HepG2 (cell line): ENCODE measurements at regions not wholly inside any gene's neighbourhood (a gene's known extent, or its start where the extent isn't known, plus 50 kb on each side); places are given as distances from the start of the nearest gene placed in this dataset.

Experiments
- ATF1 ChIP-seq: IDR thresholded peaks from 2 replicates; pipeline ENCODE4 v1.6.1; 2016; ENCODE audit warnings: mild to moderate bottlenecking, control low read depth
- CHD2 ChIP-seq: IDR thresholded peaks from 2 replicates; pipeline ENCODE4 v1.6.1; 2011; ENCODE audit warnings: low read depth, low read length, improper control_type of control experiment
- EZH2 ChIP-seq: conservative IDR thresholded peaks from 2 replicates; pipeline ENCODE4 v1.6.1; 2012; ENCODE audit warnings: mild to moderate bottlenecking, low read depth, low read length, moderate library complexity
- HDAC2 ChIP-seq: sonication (generic); formaldehyde crosslinking; IDR thresholded peaks from 2 replicates; pipeline ENCODE4 v1.4.0; 2020; ENCODE audit warnings: missing genetic modification reagents
- MTA1 ChIP-seq: sonication (generic); formaldehyde crosslinking; IDR thresholded peaks from 2 replicates; pipeline ENCODE4 v1.4.0; 2020; ENCODE audit warnings: missing genetic modification reagents, mild to moderate bottlenecking, borderline replicate concordance
- NCOA5 ChIP-seq: sonication (generic); formaldehyde crosslinking; IDR thresholded peaks from 2 replicates; pipeline ENCODE4 v1.4.0; 2020; ENCODE audit warnings: missing genetic modification reagents
- POLR2A ChIP-seq, 2 experiments: IDR thresholded peaks; 2 replicates each; pipeline ENCODE4 v1.6.1; 2011; ENCODE audit warnings: low read depth in 2 of 2, low read length in 2 of 2, mild to moderate bottlenecking in 1 of 2, moderate library complexity in 1 of 2; ENCODE audit not compliant: insufficient read depth in 1 of 2
- SIN3A ChIP-seq: IDR thresholded peaks from 2 replicates; pipeline ENCODE4 v1.6.1; 2011; ENCODE audit warnings: low read depth, mild to moderate bottlenecking, control low read depth, low read length, borderline replicate concordance
- TCF7 ChIP-seq: sonication (generic); IDR thresholded peaks from 2 replicates; pipeline ENCODE4 v1.6.1; 2016; ENCODE audit warnings: antibody characterized with exemption, low read depth
- TRIM24 ChIP-seq: sonication (generic); formaldehyde crosslinking; IDR thresholded peaks from 2 replicates; pipeline ENCODE4 v1.8.0; 2022; ENCODE audit warnings: mild to moderate bottlenecking, missing genetic modification reagents
- ZBTB7A ChIP-seq: sonication (generic); formaldehyde crosslinking; IDR thresholded peaks from 2 replicates; pipeline ENCODE4 v1.8.0; 2022; ENCODE audit warnings: mild to moderate bottlenecking, missing genetic modification reagents
- ZNF253 ChIP-seq: sonication (generic); formaldehyde crosslinking; IDR thresholded peaks from 2 replicates; pipeline ENCODE4 v1.8.0; 2022; ENCODE audit warnings: mild to moderate bottlenecking, missing genetic modification reagents, borderline replicate concordance
- ZNF891 ChIP-seq: sonication (generic); formaldehyde crosslinking; IDR thresholded peaks from 2 replicates; pipeline ENCODE4 v1.5.0; 2020; ENCODE audit warnings: mild to moderate bottlenecking, missing genetic modification reagents
- TF ChIP-seq, protein P1 (sequence below), 2 experiments: IDR thresholded peaks; 2 replicates each; pipeline ENCODE4 v1.6.1; 2011 to 2012; ENCODE audit warnings: low read length in 2 of 2, borderline replicate concordance in 1 of 2, low read depth in 1 of 2, mild to moderate bottlenecking in 1 of 2, moderate library complexity in 1 of 2

DNA sequence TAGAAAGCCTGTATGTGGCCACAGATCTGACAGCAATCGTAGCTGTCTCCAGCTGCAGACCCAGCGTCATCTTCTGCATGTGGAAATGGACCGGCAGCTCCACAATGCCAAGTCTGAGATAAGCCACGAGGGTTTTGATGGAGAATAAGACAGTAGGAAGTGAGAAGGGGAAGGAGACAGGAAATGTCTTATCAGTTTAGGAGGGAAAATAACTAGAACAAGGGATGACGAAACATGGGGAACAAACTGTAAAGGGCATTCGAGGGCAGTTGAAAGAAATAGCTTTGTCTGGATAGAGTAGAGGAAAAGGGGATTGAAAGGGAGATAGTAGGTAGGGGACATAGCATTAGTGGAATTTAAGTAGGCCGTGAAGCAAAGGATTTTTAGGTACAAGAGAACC is 74.0 kb upstream of the CTTNBP2NL start:
- TF ChIP-seq NCOA5 (no peak), SIN3A (no peak), EZH2 (no peak), POLR2A (IDR thresholded peaks at IDR 0.05; ENCODE audit: insufficient read depth in 1 of 2, low read depth in 2 of 2, low read length in 2 of 2) (no peak), ZNF253 (CRISPR knock-in tag) (no peak), MTA1 (CRISPR knock-in tag) (no peak), ZBTB7A (no peak), ZNF891 (CRISPR knock-in tag) (no peak), ATF1 (CRISPR knock-in tag) (no peak), TCF7 (no peak), HDAC2 (no peak), TRIM24 (CRISPR knock-in tag) (no peak), CHD2 (no peak)
- TF ChIP-seq, protein P1, sequence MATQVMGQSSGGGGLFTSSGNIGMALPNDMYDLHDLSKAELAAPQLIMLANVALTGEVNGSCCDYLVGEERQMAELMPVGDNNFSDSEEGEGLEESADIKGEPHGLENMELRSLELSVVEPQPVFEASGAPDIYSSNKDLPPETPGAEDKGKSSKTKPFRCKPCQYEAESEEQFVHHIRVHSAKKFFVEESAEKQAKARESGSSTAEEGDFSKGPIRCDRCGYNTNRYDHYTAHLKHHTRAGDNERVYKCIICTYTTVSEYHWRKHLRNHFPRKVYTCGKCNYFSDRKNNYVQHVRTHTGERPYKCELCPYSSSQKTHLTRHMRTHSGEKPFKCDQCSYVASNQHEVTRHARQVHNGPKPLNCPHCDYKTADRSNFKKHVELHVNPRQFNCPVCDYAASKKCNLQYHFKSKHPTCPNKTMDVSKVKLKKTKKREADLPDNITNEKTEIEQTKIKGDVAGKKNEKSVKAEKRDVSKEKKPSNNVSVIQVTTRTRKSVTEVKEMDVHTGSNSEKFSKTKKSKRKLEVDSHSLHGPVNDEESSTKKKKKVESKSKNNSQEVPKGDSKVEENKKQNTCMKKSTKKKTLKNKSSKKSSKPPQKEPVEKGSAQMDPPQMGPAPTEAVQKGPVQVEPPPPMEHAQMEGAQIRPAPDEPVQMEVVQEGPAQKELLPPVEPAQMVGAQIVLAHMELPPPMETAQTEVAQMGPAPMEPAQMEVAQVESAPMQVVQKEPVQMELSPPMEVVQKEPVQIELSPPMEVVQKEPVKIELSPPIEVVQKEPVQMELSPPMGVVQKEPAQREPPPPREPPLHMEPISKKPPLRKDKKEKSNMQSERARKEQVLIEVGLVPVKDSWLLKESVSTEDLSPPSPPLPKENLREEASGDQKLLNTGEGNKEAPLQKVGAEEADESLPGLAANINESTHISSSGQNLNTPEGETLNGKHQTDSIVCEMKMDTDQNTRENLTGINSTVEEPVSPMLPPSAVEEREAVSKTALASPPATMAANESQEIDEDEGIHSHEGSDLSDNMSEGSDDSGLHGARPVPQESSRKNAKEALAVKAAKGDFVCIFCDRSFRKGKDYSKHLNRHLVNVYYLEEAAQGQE (IDR thresholded peaks at IDR 0.05; ENCODE audit: borderline replicate concordance in 1 of 2, low read depth in 1 of 2, low read length in 2 of 2): no peak
